ENCODE measurements at regions not wholly inside any gene's neighbourhood (a gene's known extent, or its start where the extent isn't known, plus 50 kb on each side); places are given as distances from the start of the nearest gene placed in this dataset.

DNA sequence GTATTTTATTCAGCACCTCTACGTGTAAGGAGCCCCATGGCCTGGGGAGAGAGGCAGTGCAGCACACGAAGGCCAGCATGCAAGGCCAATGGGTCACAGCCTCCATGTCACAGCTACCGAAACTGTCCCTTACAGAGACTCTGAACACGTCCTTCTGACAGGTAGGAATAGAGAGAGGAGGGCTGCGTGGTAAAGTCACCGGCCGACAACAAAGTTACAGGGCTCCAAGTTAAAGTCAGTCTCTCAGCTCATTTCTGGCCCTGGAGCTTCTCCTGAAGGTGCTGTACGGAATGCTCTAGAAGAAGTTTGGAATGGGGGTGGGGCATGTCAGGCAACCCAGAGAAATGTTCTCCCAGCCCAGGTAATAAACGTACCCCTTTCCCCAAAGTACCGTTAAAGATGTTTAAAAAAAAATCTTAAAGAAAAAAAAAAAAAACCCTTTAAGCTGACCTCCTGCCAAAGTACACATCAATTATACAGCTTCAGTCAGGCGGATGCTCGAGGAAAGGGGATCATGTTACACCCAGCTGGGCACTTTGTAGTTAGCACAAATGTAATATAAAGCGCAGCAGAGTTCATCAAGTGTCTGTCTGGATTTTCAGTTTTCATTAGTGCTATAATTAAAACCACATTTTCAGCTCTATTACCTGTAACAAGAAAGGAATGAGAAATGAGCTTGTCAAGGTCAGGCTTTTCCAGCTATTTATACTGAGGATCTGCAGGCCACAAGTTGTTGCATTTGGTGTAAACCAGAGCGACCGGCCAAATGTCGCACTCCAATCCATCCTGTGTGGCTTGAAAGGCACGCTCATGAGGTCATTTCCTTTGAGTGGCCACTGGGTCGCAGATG is 53.3 kb upstream of the CDKN3 start:
- Histone ChIP-seq H3K9me3 (ENCODE audit: insufficient read depth in 2 of 2, low read depth in 1 of 2, low read length in 1 of 2) (no peaks in the 10 kb centered on the region), H3K4me1 (replicated peaks in 1 of 4; ENCODE audit: control insufficient read depth in 3 of 4, insufficient read depth in 4 of 4, low read length in 3 of 4) (peaks cover 0 to 10% (median 5%) of the 10 kb centered on the region in 4 experiments; a peak in 5 of 7 replicates), H3K4me2 (ENCODE audit: insufficient read depth in 1 of 2, low read depth in 2 of 2, low read length in 2 of 2) (no peak overlapping the region), H3K14ac (ENCODE audit: insufficient read length) (no peak overlapping the region), H3K27ac (ENCODE audit: low read depth, low read length) (no peak overlapping the region), H4K5ac (ENCODE audit: insufficient read length, low read depth, low read length) (no peak overlapping the region), H2AK5ac (ENCODE audit: low read depth, low read length) (no peak overlapping the region), H3K4ac (replicated peaks; ENCODE audit: insufficient read length, low read depth, low read length) (no peak overlapping the region), H3K79me1 (ENCODE audit: low read depth, low read length) (no peaks in the 10 kb centered on the region), H3K36me3 (ENCODE audit: control insufficient read depth in 2 of 4, insufficient read depth in 4 of 4, low read length in 3 of 4) (no peaks in the 10 kb centered on the region), H4K91ac (replicated peaks; ENCODE audit: insufficient read length, low read length) (no peak overlapping the region), H3K23me2 (ENCODE audit: low read depth, low read length) (no peaks in the 10 kb centered on the region), H2BK120ac (replicated peaks; ENCODE audit: low read depth, low read length) (no peak overlapping the region), H3K9ac (replicated peaks in 1 of 4; ENCODE audit: extremely low read depth in 1 of 4, low read depth in 3 of 4, low read length in 3 of 4) (no peak overlapping the region), H2BK15ac (ENCODE audit: low read length) (no peak overlapping the region), H2BK12ac (ENCODE audit: low read depth, low read length) (no peak overlapping the region; the same call in 1 of the 2 replicates), H2BK20ac (ENCODE audit: low read length) (peak overlapping the region; percentile 76; the same call in 1 of the 2 replicates), H3K18ac (ENCODE audit: extremely low read depth, low read length) (no peak overlapping the region), H3K27me3 (replicated peaks in 1 of 4; ENCODE audit: control insufficient read depth in 3 of 4, extremely low read depth in 1 of 4, insufficient read depth in 3 of 4, low read length in 3 of 4) (no peaks in the 10 kb centered on the region), H3K79me2 (ENCODE audit: control insufficient read depth in 1 of 2, insufficient read depth in 2 of 2, low read length in 2 of 2) (no peaks in the 10 kb centered on the region), H3K56ac (replicated peaks; ENCODE audit: insufficient read length, low read depth, low read length) (no peak overlapping the region), H4K20me1 (replicated peaks in 1 of 2; ENCODE audit: control insufficient read depth in 1 of 2, insufficient read depth in 2 of 2, low read length in 2 of 2) (no peaks in the 10 kb centered on the region), H3K23ac (ENCODE audit: insufficient read length) (no peak overlapping the region), H2AFZ (ENCODE audit: low read length) (no peak overlapping the region), H2BK5ac (ENCODE audit: low read depth, low read length) (0 out of 2 replicates have a peak overlapping the region, but pooled peaks have one; percentile 22), H4K8ac (ENCODE audit: extremely low read depth, insufficient read depth, low read length) (no peak overlapping the region; the same call in 1 of the 2 replicates), H3K4me3 (ENCODE audit: extremely low read depth in 1 of 4, insufficient read depth in 2 of 4, low read depth in 3 of 4, low read length in 4 of 4) (no peak overlapping the region)
- DNase-seq (ENCODE audit: low read depth in 1 of 2, low spot score in 2 of 2) (no peak), FAIRE-seq (no peak)
- ChIA-PET POLR2A (ENCODE audit: partially characterized antibody) (interaction anchor here (0.6 to 0.8 kb wide), 2 partner anchors 44 to 1794 kb away, joined by 3 to 4 read pairs; no protein-coding TSS in a partner anchor), CTCF (ENCODE audit: partially characterized antibody) (interaction anchor here (0.6 to 1.1 kb wide), 7 partner anchors 11 to 803 kb away, joined by 3 to 4 read pairs (median 3); no protein-coding TSS in a partner anchor)
- 90% methylated on average over 18 of the region's 18 CpGs; no CpG with 5 or more reads in 1 of the 2 experiments for WGBS, 2 experiments (ENCODE audit: extremely low coverage in 1 of 2, insufficient coverage in 1 of 2, insufficient read length in 1 of 2, insufficient replicate concordance in 2 of 2, low coverage in 1 of 2, low lambda C conversion rate in 2 of 2, missing lambda C conversion rate in 1 of 2)
- TF ChIP-seq MAFK (IDR thresholded peaks at IDR 0.05; ENCODE audit: low read depth, low read length) (no peak), CTBP2 (IDR thresholded peaks at IDR 0.05; ENCODE audit: borderline replicate concordance, insufficient read depth, insufficient read length, low read length) (no peak), CHD1 (IDR thresholded peaks at IDR 0.05; ENCODE audit: low read depth, low read length) (no peak), SRF (IDR thresholded peaks at IDR 0.05; ENCODE audit: low read depth, low read length) (no peak), GABPA (IDR thresholded peaks at IDR 0.05; ENCODE audit: borderline replicate concordance, insufficient read depth, low read length) (no peak), FOSL1 (IDR thresholded peaks at IDR 0.05; ENCODE audit: insufficient read depth, low read depth, low read length) (no peak), PHF8 (conservative IDR thresholded peaks at IDR 0.05; ENCODE audit: low read depth, low read length) (no peak), JUN (IDR thresholded peaks at IDR 0.05; ENCODE audit: low read depth, low read length) (no peak), KDM1A (IDR thresholded peaks at IDR 0.05; ENCODE audit: borderline replicate concordance, low read length) (no peak), CEBPB (IDR thresholded peaks at IDR 0.05; ENCODE audit: low read depth, low read length) (no peak), POLR2AphosphoS5 (IDR thresholded peaks at IDR 0.05; ENCODE audit: low read depth, low read length) (no peak)
- TF ChIP-seq, protein P1, sequence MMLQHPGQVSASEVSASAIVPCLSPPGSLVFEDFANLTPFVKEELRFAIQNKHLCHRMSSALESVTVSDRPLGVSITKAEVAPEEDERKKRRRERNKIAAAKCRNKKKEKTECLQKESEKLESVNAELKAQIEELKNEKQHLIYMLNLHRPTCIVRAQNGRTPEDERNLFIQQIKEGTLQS (IDR thresholded peaks at IDR 0.05; ENCODE audit: insufficient read depth, low read depth, low read length) = no peak
